Activated CD8-positive, alpha-beta T cell treated with anti-CD3 and anti-CD28 coated beads for 36 hours (primary cell): ENCODE measurements at regions not wholly inside any gene's neighbourhood (a gene's known extent, or its start where the extent isn't known, plus 50 kb on each side); places are given as distances from the start of the nearest gene placed in this dataset.

Source experiments
- ATAC-seq: fragments of 200-7000 bp; cut with Tn5 transposase; one replicate; pipeline ENCODE4 v1.10.0; 2021; ENCODE audit warnings: mild to moderate bottlenecking, moderate library complexity
- CTCF ChIA-PET: fragments of 350-600 bp; sonication (Branson Sonifier 250); formaldehyde crosslinking; loops from one replicate; lab custom pipeline; 2021; ENCODE audit warnings: antibody characterized with exemption; lab: Charles Lee
- POLR2A ChIA-PET: fragments of 350-600 bp; sonication (Branson Sonifier 250); formaldehyde crosslinking; loops from one replicate; lab custom pipeline; 2021; ENCODE audit warnings: antibody characterized with exemption; lab: Charles Lee
- DNase-seq: peaks from one replicate; pipeline ENCODE4 v3.0.0-alpha.2; 2020
- H3K27ac Mint-ChIP-seq: one replicate; pipeline ENCODE4 v1.8.0; 2021; ENCODE audit warnings: mild to moderate bottlenecking, mixed read lengths
- H3K27me3 Mint-ChIP-seq: one replicate; pipeline ENCODE4 v1.8.0; 2021; ENCODE audit warnings: mixed read lengths
- H3K36me3 Mint-ChIP-seq: one replicate; pipeline ENCODE4 v1.8.0; 2021; ENCODE audit warnings: low read depth, mixed read lengths
- H3K4me1 Mint-ChIP-seq: one replicate; pipeline ENCODE4 v1.8.0; 2021; ENCODE audit warnings: low read depth, mixed read lengths
- H3K4me3 Mint-ChIP-seq: one replicate; pipeline ENCODE4 v1.8.0; 2021; ENCODE audit warnings: mild to moderate bottlenecking, moderate library complexity, mixed read lengths
- H3K9me3 Mint-ChIP-seq: one replicate; pipeline ENCODE4 v1.8.0; 2021; ENCODE audit warnings: mixed read lengths
- intact Hi-C: fragments of 100-400 bp; cut with micrococcal nuclease; formaldehyde crosslinking; loops from one replicate; pipeline ENCODE4 v1.10.0; 2022
- TF ChIP-seq, protein P1 (sequence below): fragments of 200-600 bp; IDR thresholded peaks from one replicate; pipeline ENCODE4 v1.8.0; 2022; ENCODE audit warnings: antibody characterized with exemption, mild to moderate bottlenecking

DNA sequence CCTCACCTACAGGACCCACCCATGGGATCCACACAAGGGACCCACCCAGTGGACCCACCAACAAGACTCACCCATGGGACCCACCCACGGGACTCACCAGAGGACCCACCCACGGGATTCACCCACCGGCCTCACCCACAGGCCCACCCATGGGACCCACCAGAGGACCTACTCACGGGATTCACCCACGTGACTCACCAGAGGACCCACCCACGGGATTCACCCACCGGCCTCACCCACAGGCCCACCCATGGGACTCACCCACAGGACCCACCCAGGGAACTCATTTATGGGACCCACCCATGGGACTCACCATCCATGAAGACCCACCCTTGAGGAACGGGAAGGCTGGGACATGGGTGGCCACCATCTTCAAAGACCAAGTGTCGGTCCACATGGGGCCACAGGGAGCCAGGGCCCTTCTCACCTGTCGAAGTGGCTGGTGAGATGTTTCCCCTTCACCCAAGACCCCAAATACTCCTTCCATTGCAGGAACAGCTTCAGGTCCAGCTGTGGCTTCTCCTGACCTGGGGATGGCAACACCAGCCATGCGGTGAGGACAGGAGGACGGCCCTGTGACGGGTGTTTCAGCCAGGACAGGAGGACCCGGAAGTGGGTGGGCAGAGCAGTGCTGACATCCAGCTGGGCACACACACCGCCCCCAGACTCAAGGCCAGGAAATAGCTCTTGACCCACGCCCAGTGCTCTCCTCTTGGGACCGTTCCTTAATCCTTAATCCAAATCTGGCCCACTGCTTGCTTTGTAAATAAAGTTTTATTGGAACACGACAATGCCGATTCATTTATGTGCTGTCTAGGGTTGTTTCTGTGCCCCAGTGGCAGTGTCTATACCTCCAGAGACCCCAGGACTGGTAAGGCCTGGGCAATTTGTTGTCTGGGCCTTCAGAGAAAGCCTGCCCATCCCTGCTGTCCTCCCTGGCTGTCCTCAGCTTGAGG is 1005.1 kb downstream of the BRD1 start:
- Mint-ChIP-seq H3K36me3 (no peaks in the 10 kb centered on the region), H3K9me3 (no peaks in the 10 kb centered on the region), H3K27me3 (peaks cover 7% of the 10 kb centered on the region), H3K4me1 (no peaks in the 10 kb centered on the region), H3K4me3 (no peak overlapping the region), H3K27ac (no peak overlapping the region)
- TF ChIP-seq, protein P1, sequence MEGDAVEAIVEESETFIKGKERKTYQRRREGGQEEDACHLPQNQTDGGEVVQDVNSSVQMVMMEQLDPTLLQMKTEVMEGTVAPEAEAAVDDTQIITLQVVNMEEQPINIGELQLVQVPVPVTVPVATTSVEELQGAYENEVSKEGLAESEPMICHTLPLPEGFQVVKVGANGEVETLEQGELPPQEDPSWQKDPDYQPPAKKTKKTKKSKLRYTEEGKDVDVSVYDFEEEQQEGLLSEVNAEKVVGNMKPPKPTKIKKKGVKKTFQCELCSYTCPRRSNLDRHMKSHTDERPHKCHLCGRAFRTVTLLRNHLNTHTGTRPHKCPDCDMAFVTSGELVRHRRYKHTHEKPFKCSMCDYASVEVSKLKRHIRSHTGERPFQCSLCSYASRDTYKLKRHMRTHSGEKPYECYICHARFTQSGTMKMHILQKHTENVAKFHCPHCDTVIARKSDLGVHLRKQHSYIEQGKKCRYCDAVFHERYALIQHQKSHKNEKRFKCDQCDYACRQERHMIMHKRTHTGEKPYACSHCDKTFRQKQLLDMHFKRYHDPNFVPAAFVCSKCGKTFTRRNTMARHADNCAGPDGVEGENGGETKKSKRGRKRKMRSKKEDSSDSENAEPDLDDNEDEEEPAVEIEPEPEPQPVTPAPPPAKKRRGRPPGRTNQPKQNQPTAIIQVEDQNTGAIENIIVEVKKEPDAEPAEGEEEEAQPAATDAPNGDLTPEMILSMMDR = no peak
- DNase-seq = no peak
- ATAC-seq = no peak
- POLR2A ChIA-PET = no interaction called here
- CTCF ChIA-PET = no interaction called here
- intact Hi-C loops = no loop called here

DNA sequence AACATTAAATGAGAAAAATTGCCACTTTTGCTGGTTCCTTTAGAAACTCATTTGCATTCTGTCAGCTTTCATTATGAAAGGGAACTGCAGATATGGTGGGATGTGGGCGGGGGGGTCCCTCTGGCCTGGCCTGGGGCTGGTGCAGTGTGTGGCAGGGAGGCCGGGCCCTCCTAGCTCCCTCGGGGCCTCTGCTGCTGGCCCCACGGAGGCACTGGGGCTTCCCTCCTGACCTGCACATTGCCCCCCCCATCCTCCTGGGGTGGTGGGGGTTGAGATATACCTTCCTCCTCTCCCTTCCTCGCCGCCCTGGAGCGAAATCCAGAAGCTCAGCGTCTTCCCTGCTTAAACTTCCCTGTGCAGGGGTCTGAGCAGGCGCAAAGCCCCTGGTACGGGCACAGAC is 1005.9 kb downstream of the BRD1 start:
- H3K4me1 Mint-ChIP-seq = no peaks in the 10 kb centered on the region
- DNase-seq (no peak), ATAC-seq (no peak)
- intact Hi-C loops = no loop called here
- H3K9me3 Mint-ChIP-seq = no peaks in the 10 kb centered on the region
- ChIA-PET CTCF (no interaction called here), POLR2A (no interaction called here)
- H3K27ac Mint-ChIP-seq = no peak overlapping the region
- no peak overlapping the region for H3K4me3 Mint-ChIP-seq
- no peaks in the 10 kb centered on the region for H3K36me3 Mint-ChIP-seq
- H3K27me3 Mint-ChIP-seq = peaks cover 7% of the 10 kb centered on the region
- TF ChIP-seq, protein P1 = no peak

DNA sequence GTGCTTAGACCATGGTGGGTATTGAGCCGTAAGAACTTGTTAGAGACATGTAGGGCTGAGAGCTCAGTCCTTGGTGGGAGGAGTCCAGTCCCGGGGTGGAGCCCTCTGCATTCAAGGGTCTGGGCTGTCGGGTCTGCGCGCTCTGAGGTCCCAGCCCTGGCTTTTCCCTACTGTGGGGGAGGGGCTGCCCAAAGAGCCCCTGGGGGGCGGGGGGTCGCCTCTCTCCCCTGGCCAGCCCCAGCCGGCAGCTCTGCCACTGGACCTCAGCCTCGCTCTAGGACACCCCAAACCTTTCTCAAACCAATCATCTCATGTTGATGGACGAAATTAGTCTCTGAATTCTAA is 1006.4 kb downstream of the BRD1 start:
- CTCF ChIA-PET = no interaction called here

DNA sequence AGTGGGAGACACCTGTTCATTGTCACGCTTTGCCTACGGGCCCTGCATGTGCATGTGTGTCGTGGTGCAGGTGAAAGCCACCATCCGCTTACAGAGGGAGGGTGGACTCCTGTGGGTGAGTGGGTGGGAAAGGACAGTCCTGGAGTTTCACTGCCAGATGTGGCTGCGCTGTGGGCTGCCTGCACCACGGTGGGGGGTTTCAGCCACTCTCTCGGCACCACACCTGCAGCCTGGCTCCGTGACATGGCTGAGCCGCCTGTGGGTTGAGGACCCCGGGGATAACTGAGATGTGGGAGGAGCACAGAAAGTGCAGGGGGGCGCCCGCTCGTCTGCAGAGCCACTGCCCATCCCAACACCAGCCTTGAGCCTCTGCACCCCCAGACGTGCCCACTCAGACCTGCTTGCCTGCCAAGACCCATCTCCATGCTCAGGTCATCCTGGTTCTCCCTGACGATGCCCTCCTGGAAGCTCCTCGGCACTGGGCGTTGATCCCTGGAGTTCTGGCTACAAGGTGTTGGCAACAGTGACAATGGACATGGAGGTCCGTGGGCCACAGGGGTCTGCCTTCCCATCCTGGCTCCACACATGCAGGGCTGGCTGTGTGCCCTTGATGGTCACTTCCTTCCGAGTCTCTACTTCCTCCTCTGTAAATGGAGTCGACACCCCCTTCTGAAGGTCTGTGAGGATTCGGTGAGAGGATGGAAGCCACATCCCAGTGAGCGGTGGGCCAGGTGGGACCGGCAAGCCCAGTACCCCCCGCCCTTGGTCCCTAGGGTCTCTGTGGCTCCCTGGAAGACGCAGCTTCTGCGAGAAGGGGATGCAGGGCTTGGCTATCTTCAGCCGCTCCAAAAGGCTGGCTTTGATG is 1007.0 kb downstream of the BRD1 start:
- ATAC-seq (no peak), DNase-seq (no peak)
- CTCF ChIA-PET = no interaction called here
- Mint-ChIP-seq H3K36me3 (no peaks in the 10 kb centered on the region), H3K27me3 (peaks cover 8% of the 10 kb centered on the region), H3K4me3 (no peak overlapping the region), H3K27ac (no peak overlapping the region), H3K4me1 (no peaks in the 10 kb centered on the region), H3K9me3 (no peaks in the 10 kb centered on the region)
- TF ChIP-seq, protein P1 = no peak
- intact Hi-C loops = no loop called here
- POLR2A ChIA-PET = no interaction called here

More for the DNA sequence above, 1006.4 kb downstream of the BRD1 start:
- POLR2A ChIA-PET = no interaction called here
- Mint-ChIP-seq H3K9me3 (no peaks in the 10 kb centered on the region), H3K4me1 (no peaks in the 10 kb centered on the region), H3K27ac (no peak overlapping the region), H3K36me3 (no peaks in the 10 kb centered on the region), H3K27me3 (peaks cover 8% of the 10 kb centered on the region), H3K4me3 (no peak overlapping the region)
- ATAC-seq = no peak
- intact Hi-C loops = no loop called here
- DNase-seq = no peak
- TF ChIP-seq, protein P1 = no peak

DNA sequence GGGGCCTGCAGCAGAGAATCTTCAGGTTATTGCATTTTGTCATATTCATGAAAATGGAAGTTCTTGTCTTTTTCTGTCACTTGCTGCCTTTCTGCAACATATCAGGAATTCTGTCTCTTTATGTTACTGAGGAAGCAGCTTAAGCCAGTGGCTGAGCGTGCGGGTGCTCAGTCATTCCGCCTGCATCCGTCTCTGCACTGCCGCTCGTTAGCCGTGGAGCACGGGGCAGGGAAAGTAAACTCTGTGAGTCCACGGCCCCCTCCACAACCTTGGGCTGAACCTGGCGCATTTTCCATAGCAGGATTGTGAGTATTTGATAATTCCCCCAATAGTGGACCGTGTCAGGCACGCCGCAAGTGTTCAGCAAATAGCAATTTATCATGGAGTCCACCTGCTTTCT is 1007.7 kb downstream of the BRD1 start:
- TF ChIP-seq, protein P1 = no peak
- Mint-ChIP-seq H3K36me3 (no peaks in the 10 kb centered on the region), H3K4me3 (no peak overlapping the region), H3K9me3 (no peaks in the 10 kb centered on the region), H3K27me3 (peaks cover 5% of the 10 kb centered on the region), H3K27ac (no peak overlapping the region), H3K4me1 (no peaks in the 10 kb centered on the region)
- ChIA-PET POLR2A (no interaction called here), CTCF (no interaction called here)
- DNase-seq (no peak), ATAC-seq (no peak)
- intact Hi-C loops = no loop called here
